ENCODE measurements at regions not wholly inside any gene's neighbourhood (a gene's known extent, or its start where the extent isn't known, plus 50 kb on each side); places are given as distances from the start of the nearest gene placed in this dataset.

DNA sequence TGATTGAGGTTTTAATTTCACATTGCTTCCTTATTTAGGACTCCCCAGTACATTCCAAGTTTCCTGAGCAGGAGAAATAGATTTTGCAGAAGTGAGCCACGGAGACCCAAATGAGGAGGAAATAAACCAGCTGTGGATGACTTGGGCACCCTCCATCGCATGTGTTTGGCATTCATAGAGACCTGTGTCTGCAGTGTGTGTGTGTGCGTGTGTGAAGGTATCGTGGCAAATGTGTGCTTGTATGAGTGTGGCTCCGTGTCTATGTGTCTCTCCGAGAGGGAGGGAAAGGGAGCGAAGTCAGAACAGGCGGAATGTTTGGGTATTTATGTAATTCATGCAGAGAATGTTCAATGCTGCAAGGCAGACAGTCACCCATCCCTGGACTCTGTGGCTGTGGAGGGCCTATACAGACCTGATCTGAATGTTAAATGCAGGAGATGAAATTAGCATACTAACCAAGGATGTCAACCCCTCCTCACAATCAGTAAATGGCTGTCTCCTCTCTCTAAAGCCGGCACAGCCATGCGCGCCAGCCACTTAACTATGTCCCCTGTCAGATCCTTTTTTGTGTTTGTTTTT lies 186.0 kb upstream of the ZFHX3 start:
- TF ChIP-seq FOXM1 (IDR thresholded peaks at IDR 0.05; ENCODE audit: borderline replicate concordance) (no peak), SP1 (IDR thresholded peaks at IDR 0.05) (no peak), HDGF (IDR thresholded peaks at IDR 0.05; ENCODE audit: borderline replicate concordance) (no peak), FOXK2 (IDR thresholded peaks at IDR 0.05) (no peak), BHLHE40 (IDR thresholded peaks at IDR 0.05; ENCODE audit: borderline replicate concordance) (no peak), SUZ12 (IDR thresholded peaks at IDR 0.05) (no peak), ARNT (IDR thresholded peaks at IDR 0.05) (no peak), L3MBTL2 (conservative IDR thresholded peaks at IDR 0.05) (no peak), ELF4 (IDR thresholded peaks at IDR 0.05) (no peak), TARDBP (IDR thresholded peaks at IDR 0.05) (no peak), FOXA1 (IDR thresholded peaks at IDR 0.05) (no peak), NFRKB (IDR thresholded peaks at IDR 0.05) (no peak)
- TF ChIP-seq, protein P1, sequence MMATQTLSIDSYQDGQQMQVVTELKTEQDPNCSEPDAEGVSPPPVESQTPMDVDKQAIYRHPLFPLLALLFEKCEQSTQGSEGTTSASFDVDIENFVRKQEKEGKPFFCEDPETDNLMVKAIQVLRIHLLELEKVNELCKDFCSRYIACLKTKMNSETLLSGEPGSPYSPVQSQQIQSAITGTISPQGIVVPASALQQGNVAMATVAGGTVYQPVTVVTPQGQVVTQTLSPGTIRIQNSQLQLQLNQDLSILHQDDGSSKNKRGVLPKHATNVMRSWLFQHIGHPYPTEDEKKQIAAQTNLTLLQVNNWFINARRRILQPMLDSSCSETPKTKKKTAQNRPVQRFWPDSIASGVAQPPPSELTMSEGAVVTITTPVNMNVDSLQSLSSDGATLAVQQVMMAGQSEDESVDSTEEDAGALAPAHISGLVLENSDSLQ (IDR thresholded peaks at IDR 0.05): no peak

Measured in HEK293T (cell line).